ENCODE measurements at regions not wholly inside any gene's neighbourhood (a gene's known extent, or its start where the extent isn't known, plus 50 kb on each side); places are given as distances from the start of the nearest gene placed in this dataset.
"Not testable (repeated sequence)": the region's sequence is repeated elsewhere in the genome, so short reads cannot be mapped to it uniquely, and the experiment has no call there.

- DNase-seq (ENCODE audit: low read depth): no peak
Observed at GRCh38 chr11:97544431-97544830, 1154.6 kb downstream of the JRKL start.

GRCh38 chr11:97548280-97548679, 1158.5 kb downstream of the JRKL start:
- DNase-seq (ENCODE audit: low read depth): no peak

GRCh38 chr11:97557399-97557798, 1167.6 kb downstream of the JRKL start:
- DNase-seq (ENCODE audit: low read depth): no peak

- no peak for DNase-seq (ENCODE audit: low read depth)
Observed at GRCh38 chr11:97567801-97568200, 1178.0 kb downstream of the JRKL start.

GRCh38 chr11:97570636-97571035, 1180.8 kb downstream of the JRKL start:
- no peak for DNase-seq (ENCODE audit: low read depth)

- not testable (repeated sequence) for DNase-seq (ENCODE audit: low read depth)
Observed at GRCh38 chr11:97573771-97574170, 1184.0 kb downstream of the JRKL start.

GRCh38 chr11:97574976-97575665, 1185.3 kb downstream of the JRKL start:
- no peak for DNase-seq (ENCODE audit: low read depth)

GRCh38 chr11:97607291-97608000, 1217.6 kb downstream of the JRKL start:
- DNase-seq (ENCODE audit: low read depth): no peak

- no peak for DNase-seq (ENCODE audit: low read depth)
Observed at GRCh38 chr11:97610000-97610399, 1220.2 kb downstream of the JRKL start.

- DNase-seq (ENCODE audit: low read depth): no peak
Observed at GRCh38 chr11:97610854-97611253, 1221.0 kb downstream of the JRKL start.

- no peak for DNase-seq (ENCODE audit: low read depth)
Observed at GRCh38 chr11:97611345-97611744, 1221.5 kb downstream of the JRKL start.

- no peak for DNase-seq (ENCODE audit: low read depth)
Observed at GRCh38 chr11:97614606-97615005, 1224.8 kb downstream of the JRKL start.

GRCh38 chr11:97615546-97615945, 1225.7 kb downstream of the JRKL start:
- DNase-seq (ENCODE audit: low read depth): no peak

GRCh38 chr11:97617031-97617430, 1227.2 kb downstream of the JRKL start:
- no peak for DNase-seq (ENCODE audit: low read depth)

GRCh38 chr11:97620007-97620406, 1230.2 kb downstream of the JRKL start:
- DNase-seq (ENCODE audit: low read depth): no peak

- DNase-seq (ENCODE audit: low read depth): no peak
Observed at GRCh38 chr11:97621282-97621681, 1231.5 kb downstream of the JRKL start.

GRCh38 chr11:97622795-97623194, 1233.0 kb downstream of the JRKL start:
- DNase-seq (ENCODE audit: low read depth): no peak

- not testable (repeated sequence) for DNase-seq (ENCODE audit: low read depth)
Observed at GRCh38 chr11:97636741-97637140, 1246.9 kb downstream of the JRKL start.

- DNase-seq (ENCODE audit: low read depth): no peak
Observed at GRCh38 chr11:97637701-97638100, 1247.9 kb downstream of the JRKL start.

GRCh38 chr11:97638641-97639224, 1248.9 kb downstream of the JRKL start:
- DNase-seq (ENCODE audit: low read depth): no peak

- DNase-seq (ENCODE audit: low read depth): no peak
Observed at GRCh38 chr11:97641988-97642387, 1252.2 kb downstream of the JRKL start.

GRCh38 chr11:97645736-97646135, 1255.9 kb downstream of the JRKL start:
- DNase-seq (ENCODE audit: low read depth): no peak

GRCh38 chr11:97656356-97656755, 1266.5 kb downstream of the JRKL start:
- no peak for DNase-seq (ENCODE audit: low read depth)
